Anterior cingulate cortex (tissue), 58 donors: ENCODE measurements at regions not wholly inside any gene's neighbourhood (a gene's known extent, or its start where the extent isn't known, plus 50 kb on each side); places are given as distances from the start of the nearest gene placed in this dataset.

Source experiments
- DNase-seq, 58 donors: peaks; one replicate each; lab custom pipeline; 2025; lab: John Stamatoyannopoulos, UW

DNA sequence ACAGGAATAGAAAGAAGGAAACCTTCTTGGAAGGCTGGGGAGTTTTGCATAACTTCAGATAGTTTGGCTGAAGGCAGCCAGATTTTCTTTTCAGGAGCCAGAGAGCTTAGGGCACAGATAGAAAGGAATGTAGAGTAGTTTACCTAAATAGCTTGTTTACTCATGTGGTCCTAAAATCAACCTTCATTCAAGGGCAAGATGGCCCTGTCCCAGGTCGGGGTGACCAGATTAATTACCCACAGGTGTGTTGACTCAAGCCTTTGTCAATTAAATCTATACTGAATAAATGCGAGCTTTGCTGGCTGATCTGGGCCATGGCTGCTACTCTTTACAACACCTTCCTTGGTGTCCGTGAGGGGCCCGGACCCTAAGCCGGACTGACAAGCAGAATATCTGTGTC is 792.0 kb upstream of the MAN1A1 start:
- no peak for DNase-seq

DNA sequence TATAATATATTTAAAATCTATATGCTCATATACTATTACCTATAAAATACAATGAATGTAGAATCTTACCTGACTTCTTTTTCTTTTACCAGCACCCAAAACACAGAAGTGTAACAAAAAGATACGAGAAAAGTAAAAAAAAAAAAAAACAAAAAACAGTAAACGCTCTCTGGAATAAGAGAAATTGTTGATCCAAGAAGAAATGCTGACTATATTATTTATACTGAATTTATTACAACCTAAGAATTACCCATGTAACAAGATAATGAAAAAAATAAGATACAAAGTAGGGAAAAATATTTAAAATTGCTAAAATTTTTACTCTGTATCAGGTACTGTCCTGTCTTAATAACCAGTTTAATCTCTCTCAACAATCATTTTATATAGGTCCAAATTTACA is 787.9 kb upstream of the MAN1A1 start:
- DNase-seq, result no peak

DNA sequence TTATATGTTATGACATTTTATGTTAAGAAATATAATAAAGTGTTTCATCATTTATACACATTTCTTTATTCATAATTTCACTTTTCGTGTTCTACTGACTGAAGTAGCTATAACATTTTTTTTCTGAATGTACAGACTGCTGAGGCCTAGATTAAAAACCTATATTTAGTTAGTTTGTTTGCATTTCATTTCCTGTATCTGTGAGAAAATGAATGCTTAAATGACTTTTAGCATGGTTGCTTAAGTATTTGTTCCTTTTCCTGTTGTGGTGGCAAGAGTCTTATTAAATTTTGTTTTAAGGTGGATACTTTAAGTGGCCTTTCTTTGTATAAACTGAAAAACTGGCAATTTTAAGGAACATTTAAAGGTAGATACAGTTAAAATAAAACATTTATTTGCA is 779.7 kb upstream of the MAN1A1 start:
- DNase-seq, result no peak

DNA sequence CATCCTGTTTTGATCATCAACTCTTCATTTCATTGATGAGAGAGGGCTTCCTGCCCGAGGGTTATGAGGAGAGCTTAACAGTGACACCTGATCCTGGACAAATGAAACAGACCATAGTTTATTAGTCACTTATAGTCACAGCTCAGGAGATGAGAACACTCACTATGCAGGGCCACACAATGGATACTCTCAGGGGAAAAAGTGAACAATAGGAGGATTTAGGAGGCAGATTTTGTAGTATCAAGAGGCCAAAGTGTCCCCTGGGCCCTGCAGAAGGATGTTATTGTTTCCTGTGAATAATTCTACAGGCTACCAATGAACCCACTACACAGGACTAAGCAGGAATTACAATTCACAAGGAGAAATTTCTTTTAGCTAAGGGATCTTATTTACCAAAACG is 772.8 kb upstream of the MAN1A1 start:
- no peak for DNase-seq

DNA sequence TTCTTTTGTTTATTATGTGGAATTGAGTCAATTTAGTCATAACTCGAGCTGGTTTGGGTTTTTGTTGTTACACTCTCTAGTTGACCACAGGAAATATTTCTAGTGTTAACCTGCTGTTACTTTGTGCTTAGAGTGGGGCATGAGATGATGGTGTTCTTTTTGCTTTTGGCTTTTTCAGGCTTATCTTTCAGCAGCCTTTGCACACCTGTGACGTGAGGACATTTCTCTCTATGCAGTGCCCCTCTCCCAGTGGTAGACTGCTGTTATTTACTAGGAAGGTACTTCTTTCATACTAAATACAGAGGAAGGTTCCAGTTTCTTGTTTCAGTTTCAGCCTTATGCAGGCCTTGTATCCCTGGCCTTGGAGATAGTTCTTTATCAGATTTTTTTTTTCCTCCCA is 766.8 kb upstream of the MAN1A1 start:
- DNase-seq, result no peak

DNA sequence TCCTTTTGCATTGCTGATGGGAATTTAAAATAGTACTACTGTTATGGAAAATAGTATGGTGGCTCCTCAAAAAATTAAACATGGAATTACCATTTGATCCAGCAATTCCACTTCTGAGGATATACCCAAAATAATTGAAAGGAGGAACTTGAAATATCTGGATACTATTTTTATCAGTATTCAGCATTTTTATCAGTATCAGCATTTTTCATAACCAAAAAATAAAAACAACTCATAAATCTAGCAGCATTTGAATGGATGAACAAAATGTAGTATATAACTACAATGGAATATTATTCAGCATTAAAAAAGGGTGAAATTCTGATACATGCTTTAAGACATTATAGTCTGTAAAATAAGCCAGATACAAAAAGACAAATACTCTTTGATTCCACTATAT is 763.4 kb upstream of the MAN1A1 start:
- no peak for DNase-seq

DNA sequence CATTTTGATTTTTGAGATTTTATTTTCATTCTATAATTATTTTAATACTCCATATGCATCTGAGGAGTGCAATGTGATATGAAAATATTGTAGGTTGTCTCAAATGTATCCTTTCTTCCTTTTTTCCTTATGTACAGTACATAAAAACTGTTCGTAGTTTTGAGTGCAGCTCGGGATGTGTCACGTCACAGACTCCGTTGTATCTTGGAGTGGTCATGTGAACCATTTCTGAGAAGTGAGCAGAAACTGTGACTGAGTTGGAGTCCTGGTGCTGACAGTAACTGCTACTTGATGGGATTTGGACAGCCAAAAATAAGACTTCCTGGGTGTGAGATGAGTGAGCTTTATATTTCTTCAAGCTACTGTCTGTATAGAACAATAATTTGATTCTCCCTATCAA is 761.4 kb upstream of the MAN1A1 start:
- DNase-seq, result no peak

DNA sequence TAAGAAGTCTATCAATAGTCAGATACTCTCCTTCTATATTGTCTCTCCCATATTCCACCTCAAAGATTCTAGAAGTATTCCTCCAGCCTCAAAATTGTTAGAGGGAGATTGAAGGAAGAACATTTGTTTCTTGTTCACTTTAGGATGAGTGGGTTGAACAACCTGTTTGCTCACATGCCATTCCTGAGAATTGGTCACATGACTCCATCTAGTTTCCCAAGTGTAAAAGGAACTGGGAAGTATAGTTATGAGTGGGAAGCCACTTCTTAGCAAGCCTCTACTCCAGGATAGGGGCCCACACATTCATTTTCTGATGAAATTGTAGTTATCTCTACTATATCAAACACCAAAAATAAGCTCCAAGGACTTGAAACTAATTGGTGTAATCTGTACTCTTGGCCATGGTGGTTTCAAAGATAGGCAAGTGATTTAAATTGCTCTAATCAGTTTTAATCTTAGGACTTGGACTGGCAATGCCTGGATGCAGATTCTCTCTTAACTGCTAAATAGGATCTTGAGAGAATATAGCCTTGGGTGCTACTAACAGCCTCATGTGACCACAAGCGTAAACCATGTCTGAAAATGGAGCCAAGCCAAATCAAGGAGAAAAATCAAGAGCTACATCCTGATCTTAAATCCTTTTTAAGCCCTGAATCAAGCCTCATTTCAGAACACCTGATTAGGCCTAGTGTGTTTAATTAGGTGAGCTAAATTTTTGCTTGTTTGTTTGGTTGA is 758.7 kb upstream of the MAN1A1 start:
- no peak for DNase-seq

DNA sequence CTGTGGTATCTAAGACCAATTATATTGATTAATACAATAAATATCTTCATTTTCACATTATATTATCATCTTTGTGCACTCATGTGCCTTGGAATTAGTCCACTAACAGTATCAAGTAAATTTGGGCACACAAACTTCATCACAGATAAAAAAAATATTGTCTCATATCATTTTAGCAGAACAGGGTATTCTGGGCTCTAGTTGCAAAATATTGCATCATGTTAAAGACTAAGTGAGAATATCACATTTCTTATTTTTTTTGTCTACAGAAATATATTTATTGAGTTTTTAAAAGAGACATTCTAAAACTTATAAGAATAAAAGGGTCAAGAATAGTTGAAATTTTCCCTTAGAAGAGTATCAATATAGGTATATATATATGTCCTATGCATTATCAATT is 754.1 kb upstream of the MAN1A1 start:
- DNase-seq, result no peak

DNA sequence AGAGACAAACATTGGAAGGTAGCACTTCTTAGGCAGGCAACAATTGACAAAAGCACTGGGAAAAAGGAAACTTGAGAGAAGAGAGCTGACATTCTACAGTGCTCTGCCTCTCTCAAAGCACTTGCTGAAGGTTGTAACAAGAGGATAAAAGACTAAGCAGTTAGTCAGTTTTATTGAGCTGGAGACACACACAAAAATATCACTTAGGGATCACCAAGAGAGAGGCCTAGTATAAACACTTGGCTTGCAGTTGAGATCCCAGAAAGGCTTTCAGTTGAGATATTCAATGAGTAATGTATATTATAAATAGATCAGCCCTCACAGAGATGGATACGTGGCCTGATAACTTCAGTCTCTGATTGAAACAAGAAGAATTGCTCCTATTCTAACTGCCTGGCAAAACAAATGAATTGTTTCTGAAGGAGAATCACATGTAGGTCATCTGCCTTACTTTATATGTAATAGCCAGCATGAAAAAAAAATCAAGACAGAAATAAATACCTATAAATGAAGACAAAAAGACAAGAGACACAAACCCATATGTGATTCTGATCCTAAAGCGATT is 747.2 kb upstream of the MAN1A1 start:
- no peak for DNase-seq

DNA sequence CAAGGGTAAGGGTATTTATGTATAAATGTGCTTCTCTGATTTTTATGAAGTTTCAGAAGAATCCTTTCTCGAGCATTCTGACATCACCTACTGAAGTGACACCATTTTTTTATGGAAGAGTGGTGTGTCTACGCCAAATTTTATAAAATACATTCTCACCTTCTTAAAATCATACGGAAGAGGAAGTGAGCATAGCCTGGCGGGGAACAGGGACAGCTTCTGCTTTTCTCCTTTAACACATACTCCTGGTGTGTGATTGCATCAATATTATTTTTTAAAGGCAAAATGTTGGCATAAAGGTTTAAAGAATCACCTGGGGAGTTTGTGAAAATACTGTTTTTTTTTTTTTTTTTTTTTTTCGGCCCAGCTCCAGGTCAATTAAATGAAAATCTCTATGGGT is 733.6 kb upstream of the MAN1A1 start:
- no peak for DNase-seq

DNA sequence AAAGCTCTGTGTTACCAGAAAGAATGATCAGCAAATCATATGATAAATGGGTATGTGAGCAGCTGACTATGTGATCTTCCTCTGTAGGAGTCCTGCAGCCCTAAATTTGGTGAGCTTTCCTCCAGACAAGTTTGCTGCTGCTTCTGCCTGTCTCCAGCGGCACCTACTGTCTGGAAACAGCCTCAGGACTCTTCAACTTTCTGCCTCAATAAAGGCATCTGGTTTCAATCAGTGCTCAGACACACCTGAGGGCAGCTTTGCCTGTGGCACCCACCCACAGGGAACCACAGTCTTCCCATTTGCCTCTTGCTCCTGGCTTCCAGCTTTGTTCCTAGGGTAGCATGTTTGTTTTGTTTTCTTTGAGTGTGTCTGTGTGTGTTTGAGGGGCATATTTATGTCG is 727.9 kb upstream of the MAN1A1 start:
- no peak for DNase-seq

DNA sequence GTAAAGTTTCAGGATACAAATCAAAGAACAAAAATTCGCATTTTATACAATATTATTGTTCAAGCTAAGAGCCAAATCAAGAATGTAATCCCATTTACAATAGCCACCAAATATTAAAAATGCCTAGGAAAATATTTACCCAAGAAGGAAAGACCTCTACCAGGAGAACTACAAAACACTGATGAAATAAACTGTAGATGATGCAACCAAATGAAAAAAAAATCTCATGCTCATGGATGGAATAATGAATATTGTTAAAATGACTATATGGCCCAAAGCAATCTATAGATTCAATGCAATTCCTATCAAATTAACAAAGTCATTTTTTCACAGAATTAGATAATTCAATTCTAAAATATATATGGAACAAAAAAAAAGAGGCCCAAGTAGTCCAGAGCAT is 708.8 kb upstream of the MAN1A1 start:
- DNase-seq, result no peak

DNA sequence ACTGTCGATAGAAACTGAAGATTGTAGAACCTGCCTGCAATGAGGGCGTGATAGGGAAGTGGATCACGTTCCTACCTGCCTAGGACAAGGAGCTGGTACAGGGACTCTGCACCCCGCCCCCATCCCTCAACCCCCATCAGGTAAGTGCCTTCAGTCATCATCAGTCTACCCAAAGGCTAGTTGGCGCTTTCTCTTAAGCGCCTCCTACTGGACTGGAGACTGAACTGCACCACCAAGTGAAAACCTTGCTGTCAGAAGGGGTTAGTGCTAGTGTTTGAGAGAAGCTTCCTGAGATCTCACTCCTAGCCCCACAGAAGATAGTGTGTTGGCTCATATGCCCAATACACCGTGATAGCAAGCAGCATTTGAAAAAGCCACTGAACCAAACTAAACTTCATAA is 706.5 kb upstream of the MAN1A1 start:
- DNase-seq, result no peak

DNA sequence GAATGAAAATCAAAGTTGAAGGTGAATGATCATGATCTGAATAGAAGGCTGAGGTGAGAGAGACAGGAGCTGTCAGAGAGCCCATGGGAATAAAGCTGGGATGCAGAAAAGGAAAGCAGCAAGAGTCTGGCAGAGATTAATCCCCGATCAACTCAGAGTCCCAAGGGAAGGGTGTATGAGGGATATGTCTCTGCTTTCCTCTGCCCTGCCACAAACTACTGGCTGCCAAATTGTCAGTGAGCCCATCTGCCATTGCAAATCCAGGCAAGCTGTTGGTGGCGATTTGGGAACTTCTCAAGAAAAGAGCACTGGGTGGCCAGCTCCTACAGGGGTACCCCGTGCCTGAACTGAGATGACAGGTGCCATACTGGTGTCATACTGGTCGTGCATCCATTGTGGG is 705.5 kb upstream of the MAN1A1 start:
- DNase-seq, result no peak

DNA sequence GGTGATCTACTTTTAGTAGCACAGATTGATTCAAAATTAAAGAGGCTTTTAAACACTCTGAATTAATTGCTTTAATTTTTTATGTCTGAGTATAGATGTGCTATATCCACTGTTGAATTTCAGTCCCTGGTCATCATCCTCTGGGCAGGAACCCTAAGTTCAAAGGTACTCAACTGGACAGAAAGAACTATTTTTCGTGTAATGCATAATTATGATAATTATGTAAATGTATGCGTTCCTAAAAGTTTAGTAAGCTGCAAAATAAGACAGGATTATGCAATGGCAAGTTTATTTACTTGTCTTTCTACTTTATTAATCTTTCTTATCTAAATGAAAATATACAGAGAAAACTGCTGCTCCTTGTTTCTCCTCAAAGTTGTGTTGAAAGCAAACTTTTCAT is 690.1 kb upstream of the MAN1A1 start:
- no peak for DNase-seq

DNA sequence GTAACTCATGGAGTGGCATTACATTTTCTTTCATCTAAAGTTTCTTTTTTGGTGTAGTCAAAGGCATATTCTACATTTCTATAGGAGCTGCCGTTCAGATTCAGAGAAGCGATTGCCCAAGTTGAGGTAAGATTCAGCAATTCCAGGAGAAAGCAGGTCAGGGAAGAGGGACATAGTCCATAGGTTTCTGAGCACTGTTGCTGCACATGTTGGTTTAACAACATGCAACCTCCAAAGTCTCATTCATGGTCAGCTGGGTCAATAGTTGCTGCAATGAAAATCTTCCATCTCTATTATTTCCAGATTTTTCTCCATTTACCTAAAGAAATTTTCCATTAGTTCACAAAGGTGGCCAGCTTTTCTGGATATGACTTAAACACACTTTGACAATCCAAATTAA is 682.3 kb upstream of the MAN1A1 start:
- DNase-seq, result no peak

DNA sequence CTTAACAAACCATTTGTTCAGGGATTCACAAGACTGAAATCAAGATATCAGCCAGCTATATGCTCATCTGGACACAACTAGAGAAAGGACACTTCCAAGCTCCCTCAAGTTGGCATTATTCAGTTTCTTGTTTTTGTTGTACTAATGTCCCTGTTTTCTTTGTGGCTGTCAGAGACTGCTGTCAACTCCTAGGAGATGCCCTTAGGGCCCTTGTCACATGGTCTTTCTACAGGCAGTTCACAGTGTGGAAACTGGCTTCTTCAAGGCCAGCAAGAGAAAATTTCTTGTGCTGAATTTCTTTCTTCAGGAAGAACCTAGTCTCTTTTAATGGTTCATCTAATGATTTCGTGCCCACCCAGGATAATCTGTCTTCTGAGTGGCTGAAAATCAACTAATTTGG is 677.2 kb upstream of the MAN1A1 start:
- DNase-seq, result no peak

DNA sequence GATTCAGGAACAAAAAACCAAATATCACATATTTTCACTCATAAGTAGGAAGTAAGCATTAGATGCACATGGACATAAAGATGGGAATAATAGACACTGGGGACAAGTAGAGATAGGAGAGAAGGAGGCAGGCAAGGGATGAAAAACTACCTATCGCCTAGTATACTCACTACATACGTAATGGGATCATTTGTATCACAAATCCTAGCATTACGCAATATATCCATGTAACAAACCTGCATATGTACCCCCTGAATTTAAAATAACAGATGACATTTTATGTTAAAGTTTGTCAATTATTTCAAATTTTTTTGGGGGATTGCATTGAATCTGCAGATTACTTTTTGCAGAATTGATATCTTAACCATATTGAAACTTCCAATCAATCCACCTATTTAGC is 660.5 kb upstream of the MAN1A1 start:
- DNase-seq, result no peak

DNA sequence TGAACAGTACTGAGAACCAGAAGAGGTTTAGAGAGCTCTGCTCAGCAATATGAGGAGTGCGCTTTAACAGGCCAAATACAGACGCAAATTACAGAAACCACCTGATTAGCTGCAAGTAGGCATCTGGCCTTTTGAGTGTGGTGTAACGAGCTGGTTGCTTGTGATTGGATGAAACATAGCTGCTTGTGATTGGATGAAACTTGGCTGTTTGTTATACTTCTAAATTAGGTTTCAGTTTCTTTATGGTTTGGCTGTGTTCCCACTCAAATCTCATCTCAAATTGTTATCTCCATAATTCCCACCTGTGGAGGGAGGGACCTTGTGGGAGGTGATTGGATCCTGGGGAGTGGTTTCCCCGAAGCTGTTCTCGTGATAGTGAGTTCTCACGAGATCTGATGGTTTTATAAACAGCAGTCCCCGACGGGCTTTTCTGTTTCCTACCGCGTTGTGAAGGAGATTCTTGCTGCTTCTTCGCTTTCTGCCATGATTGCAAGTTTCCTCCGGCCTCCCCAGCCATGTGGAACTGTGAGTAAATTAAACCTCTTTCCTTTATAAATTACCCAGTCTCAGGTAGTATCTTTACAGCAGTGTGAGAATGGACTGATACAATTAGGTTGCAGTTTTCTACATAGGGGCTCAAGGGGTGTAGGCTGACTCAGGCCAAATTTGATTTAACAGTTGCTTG is 655.9 kb upstream of the MAN1A1 start:
- no peak for DNase-seq

DNA sequence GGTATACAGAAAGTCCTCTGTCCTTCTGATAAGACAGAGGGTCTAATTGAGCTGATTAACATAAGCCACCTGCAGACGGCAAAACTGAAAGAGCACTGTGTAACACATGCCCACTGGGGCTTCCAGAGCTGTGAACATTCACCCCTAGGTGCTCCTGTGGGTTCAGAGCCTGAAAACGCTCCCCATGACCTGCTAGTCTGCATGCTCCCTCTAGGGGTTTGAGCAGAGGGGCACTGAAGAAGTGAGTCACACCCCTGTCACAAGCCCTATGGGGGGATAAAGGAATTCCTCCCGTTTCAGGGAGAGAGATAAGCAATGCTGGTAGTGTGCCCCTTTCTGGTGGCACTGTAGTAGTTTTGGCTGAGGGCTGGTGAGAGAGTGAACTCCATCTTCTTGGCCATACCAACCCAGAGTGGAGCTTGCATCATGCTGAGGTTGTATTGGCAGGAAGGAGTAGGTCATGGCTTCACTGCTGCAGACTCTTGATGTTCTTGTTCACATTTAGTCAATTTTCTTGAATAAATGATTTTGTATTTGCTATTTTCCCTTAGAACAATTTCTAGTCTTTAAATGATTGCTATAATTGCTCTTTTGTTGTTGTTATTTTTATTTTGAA is 637.5 kb upstream of the MAN1A1 start:
- DNase-seq, result no peak
